Neural cell (in vitro differentiated cells): ENCODE measurements at regions not wholly inside any gene's neighbourhood (a gene's known extent, or its start where the extent isn't known, plus 50 kb on each side); places are given as distances from the start of the nearest gene placed in this dataset.
A peak's percentile ranks its signal among the peaks of the same experiment; 100 is the strongest.
"Not testable (repeated sequence)": the region's sequence is repeated elsewhere in the genome, so short reads cannot be mapped to it uniquely, and the experiment has no call there.

Experiments
- H2AFZ ChIP-seq: fragments of 200-600, 300-800 bp; sonication (generic), shearing (Covaris generic); 2 replicates; pipeline ENCODE4 v1.6.0; 2014; ENCODE audit warnings: low read depth, mild to moderate bottlenecking, antibody characterized with exemption, low read length, moderate library complexity
- H3F3A ChIP-seq: fragments of 200-600 bp; shearing (Covaris generic); 2 replicates; pipeline ENCODE4 v1.6.1; 2016; ENCODE audit warnings: mild to moderate bottlenecking, moderate library complexity, mixed read lengths, antibody characterized with exemption, low read length; ENCODE audit not compliant: insufficient read depth, poor library complexity, severe bottlenecking
- H3K27ac ChIP-seq: fragments of 200-600, 300-800 bp; sonication (generic), shearing (Covaris generic); 2 replicates; pipeline ENCODE4 v1.5.1; 2014; ENCODE audit warnings: mild to moderate bottlenecking, low read length, moderate library complexity
- H3K27me3 ChIP-seq: fragments of 300-800, 200-600 bp; sonication (generic), shearing (Covaris generic); 2 replicates; pipeline ENCODE4 v1.6.0; 2014; ENCODE audit warnings: mild to moderate bottlenecking, low read depth, low read length, moderate library complexity; ENCODE audit not compliant: insufficient read depth
- H3K36me3 ChIP-seq: fragments of 300-800, 200-600 bp; sonication (generic), shearing (Covaris generic); 2 replicates; pipeline ENCODE4 v1.5.1; 2014; ENCODE audit warnings: mild to moderate bottlenecking, antibody characterized with exemption, low read length, moderate library complexity; ENCODE audit not compliant: insufficient read depth
- H3K4me2 ChIP-seq: fragments of 300-800, 200-600 bp; sonication (generic), shearing (Covaris generic); 2 replicates; pipeline ENCODE4 v1.6.0; 2014; ENCODE audit warnings: mild to moderate bottlenecking, low read length
- H3K4me3 ChIP-seq: fragments of 300-800, 200-600 bp; sonication (generic), shearing (Covaris generic); 2 replicates; pipeline ENCODE4 v1.5.1; 2014; ENCODE audit warnings: mild to moderate bottlenecking, low read length, moderate library complexity
- H3K79me2 ChIP-seq: fragments of 200-600 bp; shearing (Covaris generic); replicated peaks from 2 replicates; pipeline ENCODE4 v1.6.0; 2014; ENCODE audit warnings: mild to moderate bottlenecking, low read length, moderate library complexity; ENCODE audit not compliant: insufficient read depth
- H3K9ac ChIP-seq: fragments of 300-800, 200-600 bp; sonication (generic), shearing (Covaris generic); 2 replicates; pipeline ENCODE4 v1.6.1; 2016; ENCODE audit warnings: mild to moderate bottlenecking, low read length, mixed read lengths
- H3K9me2 ChIP-seq: fragments of 200-600 bp; shearing (Covaris generic); 2 replicates; pipeline ENCODE4 v1.6.1; 2016; ENCODE audit warnings: mild to moderate bottlenecking, low read length, mixed read lengths; ENCODE audit not compliant: insufficient read depth
- H3K9me3 ChIP-seq: fragments of 200-600, 300-800 bp; sonication (generic), shearing (Covaris generic); 2 replicates; pipeline ENCODE4 v1.6.1; 2016; ENCODE audit warnings: mild to moderate bottlenecking, mixed run types, low read length, moderate library complexity, mixed read lengths
- H4K20me1 ChIP-seq: fragments of 200-600 bp; shearing (Covaris generic); 2 replicates; pipeline ENCODE4 v1.6.1; 2016; ENCODE audit warnings: mild to moderate bottlenecking, mixed run types; ENCODE audit not compliant: insufficient read depth
- EP300 ChIP-seq: fragments of 450-650 bp; conservative IDR thresholded peaks from 2 replicates; pipeline ENCODE4 v1.6.1; 2014; ENCODE audit warnings: antibody characterized with exemption, mild to moderate bottlenecking, moderate library complexity; ENCODE audit not compliant: poor library complexity, severe bottlenecking
- EZH2 ChIP-seq: fragments of 200-600, 300-800 bp; shearing (Covaris generic), sonication (generic); IDR thresholded peaks from 2 replicates; pipeline ENCODE4 v1.6.1; 2014; ENCODE audit warnings: antibody characterized with exemption, low read length, borderline replicate concordance, mild to moderate bottlenecking; ENCODE audit not compliant: insufficient read depth, poor library complexity, severe bottlenecking
- MXI1 ChIP-seq: fragments of 450-650 bp; conservative IDR thresholded peaks from 2 replicates; pipeline ENCODE4 v1.6.1; 2014; ENCODE audit warnings: antibody characterized with exemption, mild to moderate bottlenecking; ENCODE audit not compliant: poor library complexity, severe bottlenecking
- POLR2AphosphoS5 ChIP-seq: IDR thresholded peaks from 2 replicates; pipeline ENCODE4 v1.6.1; 2012
- RAD21 ChIP-seq: fragments of 450-650 bp; conservative IDR thresholded peaks from 2 replicates; pipeline ENCODE4 v1.6.1; 2014; ENCODE audit warnings: antibody characterized with exemption, mild to moderate bottlenecking, moderate library complexity
- SMC3 ChIP-seq: fragments of 450-650 bp; conservative IDR thresholded peaks from 2 replicates; pipeline ENCODE4 v1.6.1; 2014; ENCODE audit warnings: antibody characterized with exemption, mild to moderate bottlenecking, moderate library complexity; ENCODE audit not compliant: poor library complexity
- TAF1 ChIP-seq: IDR thresholded peaks from 2 replicates; pipeline ENCODE4 v1.6.1; 2012; ENCODE audit warnings: low read depth
- TF ChIP-seq, protein P1 (sequence below): fragments of 450-650 bp; IDR thresholded peaks from 2 replicates; pipeline ENCODE4 v1.5.1; 2014; ENCODE audit warnings: antibody characterized with exemption, mild to moderate bottlenecking, moderate library complexity; ENCODE audit not compliant: poor library complexity, severe bottlenecking
- TF ChIP-seq, protein P2 (sequence below): IDR thresholded peaks from 2 replicates; pipeline ENCODE4 v1.6.1; 2012; ENCODE audit warnings: borderline replicate concordance

DNA sequence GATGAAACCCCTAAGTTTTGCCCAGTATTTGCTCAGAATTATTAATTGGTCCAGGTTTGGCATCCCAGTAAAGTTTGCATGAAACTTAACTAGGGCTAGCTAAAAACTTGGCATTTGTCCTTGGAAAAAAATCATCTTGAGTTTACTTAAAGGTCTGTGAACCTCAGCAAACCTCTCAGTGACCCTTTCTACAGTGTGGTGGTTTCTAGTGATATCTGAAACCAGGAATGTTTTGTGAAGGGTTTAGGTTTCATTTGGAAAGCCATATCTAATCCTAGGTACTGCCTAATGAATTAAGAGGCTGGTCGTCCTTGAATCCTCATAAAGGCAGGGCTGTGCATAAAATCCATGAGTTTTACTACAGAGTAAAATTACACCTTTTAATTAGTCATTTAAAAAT lies 218.5 kb upstream of the ANKRD50 start:
- H3K27ac ChIP-seq: no peak overlapping the region
- no peaks in the 10 kb centered on the region for H3K9me3 ChIP-seq
- H3K4me3 ChIP-seq: no peak overlapping the region
- no peak overlapping the region for H3K9ac ChIP-seq
- H3K79me2 ChIP-seq: no peaks in the 10 kb centered on the region
- no peak overlapping the region for H3K4me2 ChIP-seq
- H3K27me3 ChIP-seq: no peaks in the 10 kb centered on the region
- TF ChIP-seq, protein P1, sequence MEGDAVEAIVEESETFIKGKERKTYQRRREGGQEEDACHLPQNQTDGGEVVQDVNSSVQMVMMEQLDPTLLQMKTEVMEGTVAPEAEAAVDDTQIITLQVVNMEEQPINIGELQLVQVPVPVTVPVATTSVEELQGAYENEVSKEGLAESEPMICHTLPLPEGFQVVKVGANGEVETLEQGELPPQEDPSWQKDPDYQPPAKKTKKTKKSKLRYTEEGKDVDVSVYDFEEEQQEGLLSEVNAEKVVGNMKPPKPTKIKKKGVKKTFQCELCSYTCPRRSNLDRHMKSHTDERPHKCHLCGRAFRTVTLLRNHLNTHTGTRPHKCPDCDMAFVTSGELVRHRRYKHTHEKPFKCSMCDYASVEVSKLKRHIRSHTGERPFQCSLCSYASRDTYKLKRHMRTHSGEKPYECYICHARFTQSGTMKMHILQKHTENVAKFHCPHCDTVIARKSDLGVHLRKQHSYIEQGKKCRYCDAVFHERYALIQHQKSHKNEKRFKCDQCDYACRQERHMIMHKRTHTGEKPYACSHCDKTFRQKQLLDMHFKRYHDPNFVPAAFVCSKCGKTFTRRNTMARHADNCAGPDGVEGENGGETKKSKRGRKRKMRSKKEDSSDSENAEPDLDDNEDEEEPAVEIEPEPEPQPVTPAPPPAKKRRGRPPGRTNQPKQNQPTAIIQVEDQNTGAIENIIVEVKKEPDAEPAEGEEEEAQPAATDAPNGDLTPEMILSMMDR: no peak
- TF ChIP-seq RAD21 (no peak), TAF1 (no peak), EP300 (no peak), MXI1 (no peak)
- TF ChIP-seq, protein P2, sequence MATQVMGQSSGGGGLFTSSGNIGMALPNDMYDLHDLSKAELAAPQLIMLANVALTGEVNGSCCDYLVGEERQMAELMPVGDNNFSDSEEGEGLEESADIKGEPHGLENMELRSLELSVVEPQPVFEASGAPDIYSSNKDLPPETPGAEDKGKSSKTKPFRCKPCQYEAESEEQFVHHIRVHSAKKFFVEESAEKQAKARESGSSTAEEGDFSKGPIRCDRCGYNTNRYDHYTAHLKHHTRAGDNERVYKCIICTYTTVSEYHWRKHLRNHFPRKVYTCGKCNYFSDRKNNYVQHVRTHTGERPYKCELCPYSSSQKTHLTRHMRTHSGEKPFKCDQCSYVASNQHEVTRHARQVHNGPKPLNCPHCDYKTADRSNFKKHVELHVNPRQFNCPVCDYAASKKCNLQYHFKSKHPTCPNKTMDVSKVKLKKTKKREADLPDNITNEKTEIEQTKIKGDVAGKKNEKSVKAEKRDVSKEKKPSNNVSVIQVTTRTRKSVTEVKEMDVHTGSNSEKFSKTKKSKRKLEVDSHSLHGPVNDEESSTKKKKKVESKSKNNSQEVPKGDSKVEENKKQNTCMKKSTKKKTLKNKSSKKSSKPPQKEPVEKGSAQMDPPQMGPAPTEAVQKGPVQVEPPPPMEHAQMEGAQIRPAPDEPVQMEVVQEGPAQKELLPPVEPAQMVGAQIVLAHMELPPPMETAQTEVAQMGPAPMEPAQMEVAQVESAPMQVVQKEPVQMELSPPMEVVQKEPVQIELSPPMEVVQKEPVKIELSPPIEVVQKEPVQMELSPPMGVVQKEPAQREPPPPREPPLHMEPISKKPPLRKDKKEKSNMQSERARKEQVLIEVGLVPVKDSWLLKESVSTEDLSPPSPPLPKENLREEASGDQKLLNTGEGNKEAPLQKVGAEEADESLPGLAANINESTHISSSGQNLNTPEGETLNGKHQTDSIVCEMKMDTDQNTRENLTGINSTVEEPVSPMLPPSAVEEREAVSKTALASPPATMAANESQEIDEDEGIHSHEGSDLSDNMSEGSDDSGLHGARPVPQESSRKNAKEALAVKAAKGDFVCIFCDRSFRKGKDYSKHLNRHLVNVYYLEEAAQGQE: no peak
- no peaks in the 10 kb centered on the region for H3K36me3 ChIP-seq
- no peaks in the 10 kb centered on the region for H3F3A ChIP-seq
- H3K9me2 ChIP-seq: no peaks in the 10 kb centered on the region
- no peak overlapping the region for H2AFZ ChIP-seq
- H4K20me1 ChIP-seq: no peaks in the 10 kb centered on the region

DNA sequence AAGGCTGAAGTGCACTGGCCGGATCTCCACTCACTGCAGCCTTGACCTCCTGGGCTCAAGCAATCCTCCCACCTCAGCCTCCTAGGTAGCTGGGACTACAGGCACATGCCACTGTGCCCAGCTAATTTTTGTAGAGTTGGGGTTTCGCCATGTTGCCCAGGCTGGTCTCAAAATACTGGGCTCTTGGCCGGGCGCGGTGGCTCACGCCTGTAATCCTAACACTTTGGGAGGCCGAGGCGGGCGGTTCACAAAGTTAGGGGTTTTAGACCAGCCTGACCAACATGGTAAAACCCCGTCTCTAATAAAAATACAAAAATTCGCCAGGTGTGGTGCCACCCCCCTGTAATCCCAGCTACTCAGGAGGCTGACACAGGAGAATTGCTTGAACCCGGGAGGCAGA lies 210.2 kb upstream of the ANKRD50 start:
- H2AFZ ChIP-seq, H4K20me1 ChIP-seq: not testable (repeated sequence)

DNA sequence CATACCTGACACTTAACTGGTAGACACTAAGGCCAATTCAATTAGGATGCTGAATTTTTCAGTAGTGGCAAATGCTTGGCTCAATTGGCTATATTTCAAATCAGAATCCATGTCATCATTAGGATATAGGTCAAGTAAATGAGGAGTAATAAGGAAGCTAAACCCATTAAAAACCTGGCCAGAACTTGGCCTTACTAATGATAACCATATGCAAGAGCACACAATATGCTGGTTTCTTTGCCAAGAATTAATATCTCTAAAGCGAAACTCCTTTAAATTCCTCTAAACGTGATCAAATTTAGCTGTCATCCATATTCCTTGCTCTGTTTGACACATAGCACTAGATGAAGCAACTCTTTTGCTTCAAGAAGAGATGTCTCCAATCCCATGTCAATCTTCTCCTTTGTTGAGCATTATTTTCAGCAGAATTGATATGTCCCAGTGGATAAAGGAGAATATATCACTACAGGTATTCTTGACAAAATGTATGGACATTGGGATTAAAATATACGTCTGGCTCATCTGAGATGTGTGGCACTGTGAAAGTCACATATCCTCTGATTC lies 206.1 kb upstream of the ANKRD50 start:
- H3K79me2 ChIP-seq: no peaks in the 10 kb centered on the region
- no peaks in the 10 kb centered on the region for H3K9me3 ChIP-seq
- peak; percentile 10 for TF ChIP-seq RAD21
- no peak for TF ChIP-seq SMC3
- TF ChIP-seq, protein P2: peak; percentile 72
- peak; percentile 97 for TF ChIP-seq EP300
- peak; percentile 89 for TF ChIP-seq POLR2AphosphoS5
- no peak for TF ChIP-seq MXI1
- TF ChIP-seq, protein P1: no peak
- no peak for TF ChIP-seq EZH2
- no peak for TF ChIP-seq TAF1
- H3K9ac ChIP-seq: no peak overlapping the region
- no peaks in the 10 kb centered on the region for H3K9me2 ChIP-seq
- no peak overlapping the region for H2AFZ ChIP-seq
- H4K20me1 ChIP-seq: no peaks in the 10 kb centered on the region
- H3K4me2 ChIP-seq: no peak overlapping the region
- peak overlapping the region; percentile 33 for H3K27ac ChIP-seq
- no peaks in the 10 kb centered on the region for H3K36me3 ChIP-seq
- no peaks in the 10 kb centered on the region for H3K27me3 ChIP-seq
- no peaks in the 10 kb centered on the region for H3F3A ChIP-seq
- no peak overlapping the region for H3K4me3 ChIP-seq

More for the DNA sequence above, 210.2 kb upstream of the ANKRD50 start:
- H3K36me3 ChIP-seq, H3K9me2 ChIP-seq, H3K27ac ChIP-seq, H3K4me3 ChIP-seq, H3K9ac ChIP-seq, H3K27me3 ChIP-seq, H3K9me3 ChIP-seq, H3K79me2 ChIP-seq, H3F3A ChIP-seq, H3K4me2 ChIP-seq: not testable (repeated sequence)
